ENCODE measurements at regions not wholly inside any gene's neighbourhood (a gene's known extent, or its start where the extent isn't known, plus 50 kb on each side); places are given as distances from the start of the nearest gene placed in this dataset.

- Mint-ChIP-seq H3K4me1 (ENCODE audit: low read depth) (no peaks in the 10 kb centered on the region), H3K27me3 (ENCODE audit: insufficient read depth) (no peaks in the 10 kb centered on the region; the same call in 1 of the 2 replicates), H3K4me3 (no peak overlapping the region), H3K9me3 (peaks cover 7% of the 10 kb centered on the region; the same call in 1 of the 2 replicates), H3K27ac (no peak overlapping the region), H3K36me3 (ENCODE audit: low read depth) (no peaks in the 10 kb centered on the region)
- TF ChIP-seq CTCF (IDR thresholded peaks at IDR 0.05) = no peak
- DNase-seq = no peak
These were observed 899.8 kb downstream of the TUSC7 start for GRCh38 chr3:117609330-117609729.

GRCh38 chr3:117610156-117610555 is 900.6 kb downstream of the TUSC7 start:
- H3K36me3 Mint-ChIP-seq (ENCODE audit: low read depth) = no peaks in the 10 kb centered on the region
- H3K4me3 Mint-ChIP-seq = no peak overlapping the region
- no peaks in the 10 kb centered on the region for H3K4me1 Mint-ChIP-seq (ENCODE audit: low read depth)

GRCh38 chr3:117611211-117611610 is 901.6 kb downstream of the TUSC7 start:
- H3K4me1 Mint-ChIP-seq (ENCODE audit: low read depth) = no peaks in the 10 kb centered on the region
- H3K27ac Mint-ChIP-seq = no peak overlapping the region
- no peaks in the 10 kb centered on the region; the same call in 1 of the 2 replicates for H3K27me3 Mint-ChIP-seq (ENCODE audit: insufficient read depth)
- no peak for TF ChIP-seq CTCF (IDR thresholded peaks at IDR 0.05)
- DNase-seq = no peak
- H3K36me3 Mint-ChIP-seq (ENCODE audit: low read depth) = no peaks in the 10 kb centered on the region
- no peak overlapping the region for H3K4me3 Mint-ChIP-seq
- peaks cover 7% of the 10 kb centered on the region; the same call in 1 of the 2 replicates for H3K9me3 Mint-ChIP-seq

More at GRCh38 chr3:117610156-117610555, 900.6 kb downstream of the TUSC7 start:
- no peak overlapping the region for H3K27ac Mint-ChIP-seq
- no peak for TF ChIP-seq CTCF (IDR thresholded peaks at IDR 0.05)
- no peak for DNase-seq
- no peaks in the 10 kb centered on the region; the same call in 1 of the 2 replicates for H3K27me3 Mint-ChIP-seq (ENCODE audit: insufficient read depth)
- H3K9me3 Mint-ChIP-seq = peaks cover 7% of the 10 kb centered on the region; the same call in 1 of the 2 replicates

GRCh38 chr3:117616227-117616626 is 906.6 kb downstream of the TUSC7 start:
- peak; percentile 42; the same call in 1 of the 2 replicates for TF ChIP-seq CTCF (IDR thresholded peaks at IDR 0.05)
- Mint-ChIP-seq H3K36me3 (ENCODE audit: low read depth) (no peaks in the 10 kb centered on the region), H3K4me1 (ENCODE audit: low read depth) (no peaks in the 10 kb centered on the region), H3K9me3 (no peaks in the 10 kb centered on the region), H3K27me3 (ENCODE audit: insufficient read depth) (no peaks in the 10 kb centered on the region), H3K27ac (no peak overlapping the region), H3K4me3 (no peak overlapping the region)
- DNase-seq = no peak

- TF ChIP-seq CTCF (IDR thresholded peaks at IDR 0.05) = no peak
- no peaks in the 10 kb centered on the region for H3K27me3 Mint-ChIP-seq (ENCODE audit: insufficient read depth)
- no peak overlapping the region for H3K4me3 Mint-ChIP-seq
- no peaks in the 10 kb centered on the region for H3K9me3 Mint-ChIP-seq
- peaks cover 13% of the 10 kb centered on the region for H3K4me1 Mint-ChIP-seq (ENCODE audit: low read depth)
- no peaks in the 10 kb centered on the region for H3K36me3 Mint-ChIP-seq (ENCODE audit: low read depth)
- no peak for DNase-seq
- no peak overlapping the region for H3K27ac Mint-ChIP-seq
These were observed 908.3 kb downstream of the TUSC7 start for GRCh38 chr3:117617906-117618305.

- no peaks in the 10 kb centered on the region for H3K9me3 Mint-ChIP-seq
- H3K4me3 Mint-ChIP-seq = no peak overlapping the region
- no peaks in the 10 kb centered on the region for H3K27me3 Mint-ChIP-seq (ENCODE audit: insufficient read depth)
- no peak for TF ChIP-seq CTCF (IDR thresholded peaks at IDR 0.05)
- no peak for DNase-seq
- H3K4me1 Mint-ChIP-seq (ENCODE audit: low read depth) = peaks cover 15% of the 10 kb centered on the region
- H3K36me3 Mint-ChIP-seq (ENCODE audit: low read depth) = no peaks in the 10 kb centered on the region
- H3K27ac Mint-ChIP-seq = no peak overlapping the region
These were observed 908.9 kb downstream of the TUSC7 start for GRCh38 chr3:117618462-117618861.
